OCI-LY1 (cell line): ENCODE measurements at regions not wholly inside any gene's neighbourhood (a gene's known extent, or its start where the extent isn't known, plus 50 kb on each side); places are given as distances from the start of the nearest gene placed in this dataset.

Experiments
- H2AFZ ChIP-seq: fragments of 200-600 bp; sonication (generic), shearing (Covaris generic); 2 replicates; pipeline ENCODE4 v1.6.0; 2014; ENCODE audit warnings: antibody characterized with exemption, mild to moderate bottlenecking, low read length
- H3F3A ChIP-seq: fragments of 200-600 bp; sonication (generic), shearing (Covaris generic); 2 replicates; pipeline ENCODE4 v1.6.0; 2014; ENCODE audit warnings: mild to moderate bottlenecking, antibody characterized with exemption, low read length, moderate library complexity; ENCODE audit not compliant: insufficient read depth
- H3K27ac ChIP-seq: fragments of 200-600 bp; sonication (generic); 2 replicates; pipeline ENCODE4 v1.5.1; 2014; ENCODE audit warnings: low read length, mixed run types, mild to moderate bottlenecking, low read depth; ENCODE audit not compliant: poor library complexity, severe bottlenecking
- H3K27me3 ChIP-seq: fragments of 200-600 bp; sonication (generic); 2 replicates; pipeline ENCODE4 v1.6.0; 2014; ENCODE audit warnings: antibody characterized with exemption, mild to moderate bottlenecking, low read length, moderate library complexity; ENCODE audit not compliant: insufficient read depth
- H3K36me3 ChIP-seq: fragments of 200-600 bp; sonication (generic); 2 replicates; pipeline ENCODE4 v1.6.1; 2014; ENCODE audit warnings: mild to moderate bottlenecking, antibody characterized with exemption, low read length, moderate library complexity, mixed read lengths; ENCODE audit not compliant: insufficient read depth
- H3K4me1 ChIP-seq: fragments of 200-600 bp; sonication (generic); 2 replicates; pipeline ENCODE4 v1.5.1; 2014; ENCODE audit warnings: mild to moderate bottlenecking, low read length, moderate library complexity; ENCODE audit not compliant: insufficient read depth, severe bottlenecking
- H3K4me2 ChIP-seq: fragments of 200-600 bp; sonication (generic), shearing (Covaris generic); 2 replicates; pipeline ENCODE4 v1.6.1; 2014; ENCODE audit warnings: low read length
- H3K4me3 ChIP-seq: fragments of 200-600 bp; sonication (generic); 2 replicates; pipeline ENCODE4 v1.5.1; 2014; ENCODE audit warnings: low read length, low read depth, mild to moderate bottlenecking, mixed read lengths; ENCODE audit not compliant: poor library complexity, severe bottlenecking
- H3K79me2 ChIP-seq: fragments of 200-600 bp; shearing (Covaris generic); 2 replicates; pipeline ENCODE4 v1.6.1; 2016; ENCODE audit warnings: mixed run types, low read length, mixed read lengths; ENCODE audit not compliant: insufficient read depth
- H3K9ac ChIP-seq: fragments of 200-600 bp; sonication (generic), shearing (Covaris generic); 2 replicates; pipeline ENCODE4 v1.6.1; 2014; ENCODE audit warnings: mild to moderate bottlenecking, low read length, mixed read lengths
- H3K9me2 ChIP-seq: fragments of 200-600 bp; sonication (generic), shearing (Covaris generic); 2 replicates; pipeline ENCODE4 v1.6.1; 2014; ENCODE audit warnings: low read depth, mild to moderate bottlenecking, low read length, mixed read lengths
- H3K9me3 ChIP-seq: fragments of 200-600 bp; shearing (Covaris generic); 2 replicates; pipeline ENCODE4 v1.6.1; 2014; ENCODE audit warnings: low read length, mixed read lengths
- H4K20me1 ChIP-seq: fragments of 200-600 bp; sonication (generic), shearing (Covaris generic); 2 replicates; pipeline ENCODE4 v1.6.0; 2016; ENCODE audit warnings: mild to moderate bottlenecking, low read length; ENCODE audit not compliant: insufficient read depth
- EZH2 ChIP-seq: fragments of 200-600 bp; sonication (generic), shearing (Covaris generic); IDR thresholded peaks from 2 replicates; pipeline ENCODE4 v1.8.0; 2017; ENCODE audit warnings: borderline replicate concordance, mixed run types, mild to moderate bottlenecking, antibody characterized with exemption, low read length, moderate library complexity, mixed read lengths
- TF ChIP-seq, protein P1 (sequence below): fragments of 200-600 bp; sonication (generic), shearing (Covaris generic); IDR thresholded peaks from 2 replicates; pipeline ENCODE4 v1.5.1; 2017; ENCODE audit warnings: mild to moderate bottlenecking, antibody characterized with exemption, low read length, moderate library complexity, mixed read lengths

DNA sequence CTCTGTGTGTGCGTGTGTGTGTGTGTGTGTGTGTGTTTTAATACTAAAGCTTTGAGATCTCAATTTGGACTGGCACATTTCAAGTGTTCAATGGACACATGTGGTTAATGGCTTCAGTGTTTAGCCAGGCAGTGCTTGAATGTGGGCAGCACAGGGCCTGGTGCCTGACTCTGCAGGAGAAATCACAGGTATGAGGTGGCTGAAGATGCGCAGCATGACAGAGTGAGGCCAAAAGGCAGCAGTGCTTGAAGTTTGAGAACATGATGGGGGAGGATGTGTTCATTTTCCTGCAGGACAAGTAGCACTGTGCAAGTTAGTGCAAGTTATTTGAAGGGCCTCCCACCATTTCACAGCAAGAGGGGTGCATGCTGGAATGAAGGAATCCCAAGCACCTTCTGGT lies 620.5 kb upstream of the TBL1XR1 start:
- H3K4me2 ChIP-seq: no peak overlapping the region
- TF ChIP-seq EZH2: no peak
- TF ChIP-seq, protein P1, sequence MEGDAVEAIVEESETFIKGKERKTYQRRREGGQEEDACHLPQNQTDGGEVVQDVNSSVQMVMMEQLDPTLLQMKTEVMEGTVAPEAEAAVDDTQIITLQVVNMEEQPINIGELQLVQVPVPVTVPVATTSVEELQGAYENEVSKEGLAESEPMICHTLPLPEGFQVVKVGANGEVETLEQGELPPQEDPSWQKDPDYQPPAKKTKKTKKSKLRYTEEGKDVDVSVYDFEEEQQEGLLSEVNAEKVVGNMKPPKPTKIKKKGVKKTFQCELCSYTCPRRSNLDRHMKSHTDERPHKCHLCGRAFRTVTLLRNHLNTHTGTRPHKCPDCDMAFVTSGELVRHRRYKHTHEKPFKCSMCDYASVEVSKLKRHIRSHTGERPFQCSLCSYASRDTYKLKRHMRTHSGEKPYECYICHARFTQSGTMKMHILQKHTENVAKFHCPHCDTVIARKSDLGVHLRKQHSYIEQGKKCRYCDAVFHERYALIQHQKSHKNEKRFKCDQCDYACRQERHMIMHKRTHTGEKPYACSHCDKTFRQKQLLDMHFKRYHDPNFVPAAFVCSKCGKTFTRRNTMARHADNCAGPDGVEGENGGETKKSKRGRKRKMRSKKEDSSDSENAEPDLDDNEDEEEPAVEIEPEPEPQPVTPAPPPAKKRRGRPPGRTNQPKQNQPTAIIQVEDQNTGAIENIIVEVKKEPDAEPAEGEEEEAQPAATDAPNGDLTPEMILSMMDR: no peak
- no peaks in the 10 kb centered on the region for H4K20me1 ChIP-seq
- no peaks in the 10 kb centered on the region for H3K9me2 ChIP-seq
- H3K9ac ChIP-seq: no peak overlapping the region
- no peak overlapping the region for H2AFZ ChIP-seq
- no peak overlapping the region for H3K27ac ChIP-seq
- H3K4me1 ChIP-seq: no peaks in the 10 kb centered on the region
- no peaks in the 10 kb centered on the region for H3F3A ChIP-seq
- H3K27me3 ChIP-seq: no peaks in the 10 kb centered on the region
- H3K9me3 ChIP-seq: no peaks in the 10 kb centered on the region
- no peaks in the 10 kb centered on the region for H3K36me3 ChIP-seq
- no peak overlapping the region for H3K4me3 ChIP-seq
- no peaks in the 10 kb centered on the region for H3K79me2 ChIP-seq

DNA sequence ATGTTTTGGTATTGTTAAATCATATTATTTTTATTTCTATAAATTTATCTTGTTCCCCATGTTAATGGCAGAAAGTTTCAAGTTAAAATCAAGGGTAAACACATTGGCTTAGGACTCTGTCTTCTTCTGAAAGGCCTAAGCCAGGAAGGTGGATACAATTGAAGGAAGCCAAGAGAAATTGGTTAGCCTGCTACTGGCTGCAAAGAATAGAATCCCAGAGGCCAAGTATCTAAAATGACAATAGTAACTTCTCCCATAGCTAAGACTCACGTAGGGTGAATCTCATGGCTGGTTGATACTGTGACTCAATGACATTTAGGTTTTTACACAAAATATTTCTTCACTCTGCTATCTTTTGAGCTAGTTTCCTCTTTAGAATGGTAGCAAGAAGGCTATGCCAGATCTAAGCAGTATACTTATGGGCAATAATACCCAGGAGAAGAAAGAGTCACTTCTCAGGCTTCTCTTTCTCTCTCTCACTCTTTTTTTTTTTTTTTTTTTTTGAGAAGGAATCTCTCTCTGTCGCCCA lies 621.5 kb upstream of the TBL1XR1 start:
- Histone ChIP-seq H3K4me3 (no peak overlapping the region), H3K27me3 (no peaks in the 10 kb centered on the region), H3K4me2 (no peak overlapping the region), H3K27ac (no peak overlapping the region), H3K4me1 (no peaks in the 10 kb centered on the region), H3K36me3 (no peaks in the 10 kb centered on the region), H3K79me2 (no peaks in the 10 kb centered on the region), H3K9ac (no peak overlapping the region), H3K9me3 (no peaks in the 10 kb centered on the region), H4K20me1 (no peaks in the 10 kb centered on the region), H2AFZ (no peak overlapping the region), H3F3A (no peaks in the 10 kb centered on the region), H3K9me2 (no peaks in the 10 kb centered on the region)
- TF ChIP-seq EZH2: no peak
- TF ChIP-seq, protein P1: no peak

DNA sequence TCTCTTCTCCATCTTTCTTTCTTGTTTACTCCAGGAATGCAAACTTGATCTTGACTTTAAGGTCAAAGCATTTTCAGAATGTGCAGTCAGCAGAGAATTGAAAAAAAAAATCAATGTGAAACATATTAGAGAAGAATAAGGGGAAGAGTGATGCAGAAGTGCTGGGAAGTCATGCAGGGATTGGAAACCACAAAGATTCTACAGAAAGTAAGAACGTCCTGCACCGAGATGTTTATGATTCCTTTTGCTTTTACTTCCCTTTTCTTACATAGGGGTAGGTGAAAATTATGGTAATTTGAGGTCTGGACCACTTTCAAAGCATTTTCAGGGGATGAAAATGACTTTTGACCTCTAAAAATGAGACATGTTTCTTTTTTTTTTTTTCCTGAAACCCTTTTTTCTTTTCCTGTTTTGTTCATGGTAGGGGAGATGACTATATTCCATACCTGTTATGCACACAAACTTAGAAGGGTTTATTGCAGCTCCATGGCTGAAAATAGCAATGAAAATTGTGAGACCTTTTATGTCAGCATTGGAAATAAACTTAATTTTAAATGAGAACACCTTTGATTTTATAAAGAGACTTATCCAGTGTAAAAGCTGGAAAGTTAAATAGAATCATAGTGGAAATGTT lies 623.5 kb upstream of the TBL1XR1 start:
- H3K79me2 ChIP-seq: no peaks in the 10 kb centered on the region
- no peak overlapping the region for H3K27ac ChIP-seq
- H4K20me1 ChIP-seq: no peaks in the 10 kb centered on the region
- no peaks in the 10 kb centered on the region for H3K9me3 ChIP-seq
- H3K9me2 ChIP-seq: no peaks in the 10 kb centered on the region
- no peak overlapping the region for H2AFZ ChIP-seq
- H3K4me2 ChIP-seq: no peak overlapping the region
- H3K36me3 ChIP-seq: no peaks in the 10 kb centered on the region
- no peaks in the 10 kb centered on the region for H3F3A ChIP-seq
- H3K9ac ChIP-seq: no peak overlapping the region
- no peaks in the 10 kb centered on the region for H3K4me1 ChIP-seq
- H3K4me3 ChIP-seq: no peak overlapping the region
- no peaks in the 10 kb centered on the region for H3K27me3 ChIP-seq
- TF ChIP-seq EZH2: no peak
- TF ChIP-seq, protein P1: no peak
